ENCODE measurements at regions not wholly inside any gene's neighbourhood (a gene's known extent, or its start where the extent isn't known, plus 50 kb on each side); places are given as distances from the start of the nearest gene placed in this dataset.

- H3K4me3 ChIP-seq (ENCODE audit: low read depth, low read length), result no peak overlapping the region
- no peak overlapping the region for H3K27ac ChIP-seq (ENCODE audit: extremely low read depth, low read depth, low read length)
- H3K36me3 ChIP-seq (ENCODE audit: control insufficient read depth in 2 of 2, insufficient read depth in 1 of 2, low read length in 2 of 2), result no peaks in the 10 kb centered on the region
- TF ChIP-seq PRDM10 (tag by site-specific recombination; IDR thresholded peaks at IDR 0.05) (no peak), ZNF157 (tag by site-specific recombination; IDR thresholded peaks at IDR 0.05) (no peak), ZNF843 (tag by site-specific recombination; IDR thresholded peaks at IDR 0.05) (no peak), KLF7 (tag by site-specific recombination; IDR thresholded peaks at IDR 0.05; ENCODE audit: borderline replicate concordance) (no peak), ZSCAN23 (tag by site-specific recombination; IDR thresholded peaks at IDR 0.05) (no peak)
- no peaks in the 10 kb centered on the region for H3K4me1 ChIP-seq (ENCODE audit: control insufficient read depth, insufficient read depth, low read length)
- POLR2A ChIA-PET, result no interaction called here
- CTCF ChIA-PET, result no interaction called here
- no peaks in the 10 kb centered on the region for H3K9me3 ChIP-seq (ENCODE audit: control insufficient read depth, insufficient read depth, low read depth, low read length)
Observed at GRCh38 chr4:100819505-100819904, 301.7 kb upstream of the EMCN start.

GRCh38 chr4:100816436-100817045 is 298.7 kb upstream of the EMCN start:
- ChIA-PET POLR2A (no interaction called here), CTCF (no interaction called here)
- H3K4me3 ChIP-seq (ENCODE audit: low read depth, low read length), result no peak overlapping the region
- TF ChIP-seq ZNF670 (tag by site-specific recombination; IDR thresholded peaks at IDR 0.05; ENCODE audit: low read depth), result no peak
- no peak for TF ChIP-seq OSR2 (tag by site-specific recombination; IDR thresholded peaks at IDR 0.05)
- no peak for TF ChIP-seq ZNF518A (tag by site-specific recombination; conservative IDR thresholded peaks at IDR 0.05; ENCODE audit: low read depth)
- TF ChIP-seq ZNF768 (tag by site-specific recombination; IDR thresholded peaks at IDR 0.05), result no peak
- TF ChIP-seq ZNF155 (tag by site-specific recombination; IDR thresholded peaks at IDR 0.05), result no peak
- no peak for TF ChIP-seq ZBTB49 (tag by site-specific recombination; IDR thresholded peaks at IDR 0.05; ENCODE audit: low read depth)
- TF ChIP-seq ZNF391 (tag by site-specific recombination; IDR thresholded peaks at IDR 0.05; ENCODE audit: borderline replicate concordance, low read depth), result no peak
- no peak for TF ChIP-seq BCL11A (tag by site-specific recombination; IDR thresholded peaks at IDR 0.05; ENCODE audit: low read depth)
- no peak for TF ChIP-seq ZFP41 (tag by site-specific recombination; IDR thresholded peaks at IDR 0.05; ENCODE audit: borderline replicate concordance)
- no peak for TF ChIP-seq ATF2 (tag by site-specific recombination; IDR thresholded peaks at IDR 0.05; ENCODE audit: low read depth)
- H3K4me1 ChIP-seq (ENCODE audit: control insufficient read depth, insufficient read depth, low read length), result no peaks in the 10 kb centered on the region
- H3K9me3 ChIP-seq (ENCODE audit: control insufficient read depth, insufficient read depth, low read depth, low read length), result no peaks in the 10 kb centered on the region
- no peak overlapping the region for H3K27ac ChIP-seq (ENCODE audit: extremely low read depth, low read depth, low read length)
- no peaks in the 10 kb centered on the region for H3K36me3 ChIP-seq (ENCODE audit: control insufficient read depth in 2 of 2, insufficient read depth in 1 of 2, low read length in 2 of 2)

All from HEK293 (cell line).